Pancreas (tissue), 10 donors: ENCODE measurements at regions not wholly inside any gene's neighbourhood (a gene's known extent, or its start where the extent isn't known, plus 50 kb on each side); places are given as distances from the start of the nearest gene placed in this dataset.

Source experiments
- ATAC-seq, 4 donors: fragments of 200-7000 bp; cut with Tn5 transposase; one replicate each; pipeline versions ENCODE4 v1.8.0 to v1.9.1; 2020; ENCODE audit warnings: mild to moderate bottlenecking in 4 of 4, moderate library complexity in 4 of 4
- DNase-seq, 6 donors: peaks; one replicate each; pipeline ENCODE4 v3.0.0-alpha.2; 2020
- FAIRE-seq: peaks from 2 replicates; lab custom pipeline; 2012; peaks lifted over from hg19 to GRCh38; lab: Jason Lieb, UNC
- H3K27ac ChIP-seq, 4 donors: fragments of 200-600 bp; sonication (generic); 1 replicate in 3 of 4; 2 replicates in 1 of 4; pipeline versions ENCODE4 v1.5.0 to v1.8.0; 2020
- H3K27me3 ChIP-seq, 4 donors: fragments of 200-600 bp; one replicate each; pipeline ENCODE4 v1.8.0; 2021
- H3K36me3 ChIP-seq, 3 donors: fragments of 200-600 bp; sonication (generic) in 1 of 3; one replicate each; pipeline versions ENCODE4 v1.5.0 to v1.8.0; 2020 to 2021
- H3K4me1 ChIP-seq, 3 donors: fragments of 200-600 bp; one replicate each; pipeline ENCODE4 v1.8.0; 2021
- H3K4me3 ChIP-seq, 4 donors: fragments of 200-600 bp; sonication (generic) in 2 of 4; one replicate each; pipeline versions ENCODE4 v1.5.0 to v1.8.0; 2020 to 2021
- H3K9me3 ChIP-seq, 4 donors: fragments of 200-600 bp; one replicate each; pipeline ENCODE4 v1.8.0; 2021
- CTCF ChIP-seq, 4 donors: fragments of 200-600 bp; sonication (generic) in 3 of 4; IDR thresholded peaks; one replicate each; pipeline versions ENCODE4 v1.5.0 to v1.8.0; 2021; ENCODE audit warnings: antibody characterized with exemption in 4 of 4
- WGBS, 2 donors: extraction: QIAGEN DNeasy Blood & Tissue Kit; methylation state at CpG; one replicate each; pipeline ENCODE4 v1.1.7; 2013; 5-methylcytosine and 5-hydroxymethylcytosine counted together
- intact Hi-C, 3 donors: fragments of 100-400 bp; cut with DNase I; formaldehyde crosslinking; loops; one replicate each; pipeline versions ENCODE4 v1.11.1 to v1.14.2; 2022
- donor health status: healthy with polysubstance abuse.
- donor health status: DM: no; HTN: no; CAD: no; lungs with moderate emphysema.
- donor health status: DM: no; HTN: no; CAD: no.
- donor health status: control.
- donor health status: control.
- donor health status: Bipolar disorder and iron deficiency.
- donor health status: DM: yes; HTN: yes; CAD: no.
- donor health status: DM: no; HTN: no; CAD: no.
- donor health status: DM: no; HTN: no; CAD: no.
- donor health status: DM: yes; HTN: yes; CAD: no.

GRCh38 chrX:22351966-22352365, 79.3 kb downstream of the CBLL2 start:
- no peaks in the 10 kb centered on the region for H3K4me1 ChIP-seq
- DNase-seq (no peak), ATAC-seq (no peak), FAIRE-seq (no peak)
- no peaks in the 10 kb centered on the region for H3K9me3 ChIP-seq
- intact Hi-C loops, result no loop called here
- peaks cover 0 to 4% (median 0%) of the 10 kb centered on the region in 4 donors for H3K27me3 ChIP-seq
- no peak overlapping the region for H3K4me3 ChIP-seq
- 46 to 53% methylated on average over 4 of the region's 4 CpGs for WGBS, 2 donors
- TF ChIP-seq CTCF (IDR thresholded peaks at IDR 0.05), result no peak
- no peaks in the 10 kb centered on the region for H3K36me3 ChIP-seq
- H3K27ac ChIP-seq, result no peak overlapping the region

DNA sequence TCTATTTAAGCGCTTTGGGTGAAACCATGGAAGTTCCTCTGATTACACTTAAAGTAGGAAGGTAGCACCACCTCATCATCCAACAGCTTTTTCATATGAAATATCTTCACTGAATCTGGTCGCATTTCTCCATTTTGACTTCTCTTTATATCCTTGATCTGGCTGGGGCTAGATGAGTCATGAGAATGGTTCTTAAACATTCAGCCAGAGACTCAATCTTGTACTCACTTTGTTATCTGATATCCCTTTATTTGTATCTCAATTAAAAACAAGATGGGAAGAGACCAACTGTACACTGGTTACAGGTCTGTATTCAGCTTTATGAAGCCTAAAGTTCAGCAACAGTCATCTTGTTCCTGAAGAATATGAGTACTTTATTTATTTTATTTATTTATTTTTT, 84.9 kb downstream of the CBLL2 start:
- intact Hi-C loops, result no loop called here
- DNase-seq (no peak), ATAC-seq (no peak), FAIRE-seq (no peak)
- no peaks in the 10 kb centered on the region for H3K4me1 ChIP-seq
- H3K27me3 ChIP-seq, result peaks cover 0 to 8% (median 0%) of the 10 kb centered on the region in 4 donors
- no peak for TF ChIP-seq CTCF (IDR thresholded peaks at IDR 0.05)
- WGBS, 2 donors, result 77 to 82% methylated on average over 2 of the region's 2 CpGs
- no peak overlapping the region for H3K4me3 ChIP-seq
- no peaks in the 10 kb centered on the region for H3K36me3 ChIP-seq
- no peaks in the 10 kb centered on the region for H3K9me3 ChIP-seq
- H3K27ac ChIP-seq, result no peak overlapping the region

DNA sequence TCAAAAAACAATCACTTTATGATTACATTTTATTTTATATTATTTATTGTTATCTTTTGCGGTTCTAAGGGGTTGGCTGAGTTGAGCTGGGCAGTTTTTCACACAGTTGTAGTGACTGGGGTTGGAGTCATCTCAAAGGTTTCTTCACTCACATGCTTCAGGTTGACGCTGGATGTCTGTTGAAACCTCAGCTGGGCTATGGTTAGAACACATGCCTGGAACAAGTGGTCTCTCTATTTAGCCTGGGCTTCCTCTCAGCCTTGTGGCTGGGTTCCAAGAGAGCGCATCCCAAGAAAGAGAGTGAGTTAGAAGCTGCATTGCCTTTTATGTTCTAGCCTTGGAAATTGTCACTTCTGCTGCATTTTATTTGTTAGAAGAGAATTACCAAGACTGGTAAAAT, 87.4 kb downstream of the CBLL2 start:
- intact Hi-C loops, result loop anchor here in 1 of 3 donors (10.0 kb wide), 1 partner anchor 65 kb away; no protein-coding TSS in a partner anchor
- no peaks in the 10 kb centered on the region for H3K36me3 ChIP-seq
- ATAC-seq, result no peak
- TF ChIP-seq CTCF (IDR thresholded peaks at IDR 0.05), result no peak
- H3K27ac ChIP-seq, result no peak overlapping the region
- no peaks in the 10 kb centered on the region for H3K4me1 ChIP-seq
- no peak for DNase-seq
- peaks cover 0 to 8% (median 0%) of the 10 kb centered on the region in 4 donors for H3K27me3 ChIP-seq
- H3K4me3 ChIP-seq, result no peak overlapping the region
- H3K9me3 ChIP-seq, result no peaks in the 10 kb centered on the region
- 80 to 81% methylated on average over 3 of the region's 3 CpGs for WGBS, 2 donors
- FAIRE-seq, result no peak

GRCh38 chrX:22365460-22365859, 92.7 kb downstream of the CBLL2 start:
- Histone ChIP-seq H3K9me3 (no peaks in the 10 kb centered on the region), H3K27me3 (peaks cover 0 to 6% (median 0%) of the 10 kb centered on the region in 4 donors), H3K27ac (no peak overlapping the region), H3K4me3 (no peak overlapping the region), H3K36me3 (no peaks in the 10 kb centered on the region), H3K4me1 (no peaks in the 10 kb centered on the region)
- no peak for TF ChIP-seq CTCF (IDR thresholded peaks at IDR 0.05)
- 60 to 68% methylated on average over 3 of the region's 3 CpGs for WGBS, 2 donors
- FAIRE-seq (no peak), ATAC-seq (no peak), DNase-seq (no peak)
- intact Hi-C loops, result loop anchor here in 1 of 3 donors (10.0 kb wide), 1 partner anchor 59 kb away; no protein-coding TSS in a partner anchor

GRCh38 chrX:22366166-22366702, 93.5 kb downstream of the CBLL2 start:
- H3K36me3 ChIP-seq, result no peaks in the 10 kb centered on the region
- no peak for DNase-seq
- no peak for ATAC-seq
- no peaks in the 10 kb centered on the region for H3K9me3 ChIP-seq
- no peak overlapping the region for H3K27ac ChIP-seq
- 92 to 94% methylated on average over 1 of the region's 1 CpG for WGBS, 2 donors
- intact Hi-C loops, result loop anchor here in 1 of 3 donors (10.0 kb wide), 1 partner anchor 59 kb away; no protein-coding TSS in a partner anchor
- TF ChIP-seq CTCF (IDR thresholded peaks at IDR 0.05), result no peak
- no peaks in the 10 kb centered on the region for H3K4me1 ChIP-seq
- H3K27me3 ChIP-seq, result peaks cover 0 to 6% (median 0%) of the 10 kb centered on the region in 4 donors
- no peak overlapping the region for H3K4me3 ChIP-seq
- FAIRE-seq, result no peak
